Bronchial epithelial cell (primary cell): ENCODE measurements at regions not wholly inside any gene's neighbourhood (a gene's known extent, or its start where the extent isn't known, plus 50 kb on each side); places are given as distances from the start of the nearest gene placed in this dataset.

Source experiments
- DNase-seq: peaks from one replicate; pipeline ENCODE4 v3.0.0-alpha.2; 2010; ENCODE audit warnings: low read depth
- FAIRE-seq: peaks from 2 replicates; lab custom pipeline; 2011; peaks lifted over from hg19 to GRCh38; lab: Jason Lieb, UNC
- H3K27me3 ChIP-seq: 2 replicates; pipeline ENCODE4 v1.5.1; 2011; ENCODE audit warnings: low read length; ENCODE audit not compliant: control insufficient read depth, insufficient read depth
- H3K36me3 ChIP-seq: 2 replicates; pipeline ENCODE4 v1.5.1; 2011; ENCODE audit warnings: low read length; ENCODE audit not compliant: control insufficient read depth, insufficient read depth
- H3K4me3 ChIP-seq: 2 replicates; pipeline ENCODE4 v1.5.1; 2011; ENCODE audit warnings: mild to moderate bottlenecking, low read depth, low read length, control low read depth
- CTCF ChIP-seq: IDR thresholded peaks from 2 replicates; pipeline ENCODE4 v1.5.1; 2011; ENCODE audit warnings: mild to moderate bottlenecking, moderate library complexity, low read length, control low read depth, inconsistent platforms; ENCODE audit not compliant: insufficient read depth, severe bottlenecking

DNA sequence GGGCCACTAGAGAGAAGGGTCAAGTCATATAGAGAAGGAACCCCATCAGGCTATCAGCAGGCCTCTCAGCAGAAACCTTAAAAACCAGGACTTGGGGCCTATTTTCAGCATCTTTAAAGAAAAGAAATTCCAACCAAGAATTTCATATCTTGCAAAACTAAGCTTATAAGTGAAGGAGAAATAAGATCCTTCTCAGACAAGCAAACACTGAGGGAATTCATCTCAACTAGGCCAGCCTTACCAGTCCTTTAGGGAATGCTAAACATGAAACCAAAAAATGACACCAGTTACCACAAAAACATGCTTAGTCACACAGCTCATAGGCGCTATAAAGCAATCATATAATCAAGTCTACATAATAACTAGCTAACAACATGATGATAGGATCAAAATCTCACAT, 407.1 kb downstream of the LRRC70 start:
- Histone ChIP-seq H3K4me3 (no peak overlapping the region), H3K27me3 (no peaks in the 10 kb centered on the region), H3K36me3 (no peaks in the 10 kb centered on the region)
- TF ChIP-seq CTCF: no peak
- DNase-seq (no peak), FAIRE-seq (no peak)

GRCh38 chr5:62982348-62982747, 403.7 kb downstream of the LRRC70 start:
- no peaks in the 10 kb centered on the region for H3K27me3 ChIP-seq
- DNase-seq (no peak), FAIRE-seq (no peak)
- no peak for TF ChIP-seq CTCF
- H3K4me3 ChIP-seq: no peak overlapping the region
- no peaks in the 10 kb centered on the region for H3K36me3 ChIP-seq

DNA sequence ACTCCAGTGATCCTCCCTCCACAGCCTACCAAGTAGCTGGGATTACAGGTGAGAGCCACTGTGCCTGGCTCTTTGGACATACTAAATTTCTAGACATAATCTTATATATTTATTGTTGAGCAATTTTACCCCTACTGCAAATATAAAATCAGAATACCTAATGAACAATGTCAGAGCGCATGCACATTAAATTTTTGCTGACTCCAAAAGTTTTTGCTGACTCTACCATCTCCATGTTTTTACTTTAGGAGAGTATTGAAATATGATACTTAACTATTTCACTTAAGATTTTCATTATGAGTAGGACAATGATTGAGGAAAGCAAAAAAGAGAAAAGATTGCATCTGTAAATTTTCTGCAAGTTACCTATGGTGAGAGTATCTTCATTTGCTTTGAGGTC, 402.3 kb downstream of the LRRC70 start:
- Histone ChIP-seq H3K4me3 (no peak overlapping the region), H3K36me3 (no peaks in the 10 kb centered on the region), H3K27me3 (no peaks in the 10 kb centered on the region)
- FAIRE-seq: no peak
- TF ChIP-seq CTCF: no peak
- DNase-seq: no peak

GRCh38 chr5:62979472-62979871, 400.9 kb downstream of the LRRC70 start:
- DNase-seq (no peak), FAIRE-seq (no peak)
- TF ChIP-seq CTCF: no peak
- Histone ChIP-seq H3K27me3 (no peaks in the 10 kb centered on the region), H3K4me3 (no peak overlapping the region), H3K36me3 (no peaks in the 10 kb centered on the region)

DNA sequence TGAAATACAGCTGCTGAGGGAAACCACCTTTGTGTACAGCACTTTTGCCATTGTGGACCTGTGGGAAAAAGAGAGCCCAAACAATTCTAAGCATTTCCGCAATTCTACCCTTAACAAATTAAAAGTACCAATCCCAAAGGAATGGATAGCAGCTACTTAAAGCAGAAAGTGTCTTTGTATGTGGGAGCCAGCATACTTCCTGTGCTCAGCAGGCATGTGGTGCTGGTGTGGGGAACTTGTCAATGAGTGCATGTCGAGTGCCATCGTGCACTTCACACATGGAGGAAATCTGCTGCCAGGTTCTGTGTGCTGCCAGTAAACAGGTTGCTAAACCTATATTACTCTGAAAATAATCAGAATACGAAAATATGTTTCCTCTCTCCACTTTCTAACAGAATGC, 399.0 kb downstream of the LRRC70 start:
- no peak for TF ChIP-seq CTCF
- Histone ChIP-seq H3K36me3 (no peaks in the 10 kb centered on the region), H3K27me3 (no peaks in the 10 kb centered on the region), H3K4me3 (no peak overlapping the region)
- DNase-seq: no peak
- FAIRE-seq: no peak

GRCh38 chr5:62974623-62975022, 396.0 kb downstream of the LRRC70 start:
- no peak for TF ChIP-seq CTCF
- Histone ChIP-seq H3K27me3 (no peaks in the 10 kb centered on the region), H3K36me3 (no peaks in the 10 kb centered on the region), H3K4me3 (no peak overlapping the region)
- FAIRE-seq (no peak), DNase-seq (no peak)
